Endothelial cell of umbilical vein (primary cell): ENCODE measurements at regions not wholly inside any gene's neighbourhood (a gene's known extent, or its start where the extent isn't known, plus 50 kb on each side); places are given as distances from the start of the nearest gene placed in this dataset.
A peak's percentile ranks its signal among the peaks of the same experiment; 100 is the strongest.

Experiments
- BruUV-seq: library from RNA; stranded (reverse); fragments of 400-500 nt; replicated peaks from 2 replicates; lab custom pipeline; 2021; lab: Mats Ljungman, UMichigan
- CTCF ChIA-PET: fragments of 300-600, 350-600 bp; sonication (Branson Sonifier 250); formaldehyde crosslinking; loops from one replicate; lab custom pipeline; 2021; ENCODE audit warnings: antibody characterized with exemption, inconsistent platforms; lab: Charles Lee
- POLR2A ChIA-PET: fragments of 300-600, 350-600 bp; sonication (Branson Sonifier 250); formaldehyde crosslinking; loops from one replicate; lab custom pipeline; 2021; ENCODE audit warnings: antibody characterized with exemption, inconsistent platforms; lab: Charles Lee
- DNase-seq: peaks from one replicate; pipeline ENCODE4 v3.0.0-alpha.2; 2011; ENCODE audit warnings: low read depth, low spot score
- FAIRE-seq: peaks from 2 replicates; lab custom pipeline; 2011; peaks lifted over from hg19 to GRCh38; lab: Jason Lieb, UNC
- H2AFZ ChIP-seq: 2 replicates; pipeline ENCODE4 v1.6.0; 2012; ENCODE audit warnings: low read depth, low read length, control low read depth, inconsistent platforms
- H3K27ac ChIP-seq: 2 replicates; pipeline ENCODE4 v1.5.1; 2011; ENCODE audit warnings: low read depth, mild to moderate bottlenecking, control low read depth, low read length, moderate library complexity; ENCODE audit not compliant: insufficient read depth
- H3K27me3 ChIP-seq, 2 experiments: 2 replicates each; pipeline versions ENCODE4 v1.6.0 to v1.6.1; 2011; ENCODE audit warnings: low read length in 2 of 2, mixed read lengths in 1 of 2; ENCODE audit not compliant: control insufficient read depth in 2 of 2, insufficient read depth in 2 of 2
- H3K36me3 ChIP-seq, 2 experiments: 2 replicates in 1 of 2; 3 replicates in 1 of 2; pipeline ENCODE4 v1.5.1; 2011; ENCODE audit warnings: low read length in 2 of 2, mild to moderate bottlenecking in 1 of 2, moderate library complexity in 1 of 2; ENCODE audit not compliant: control insufficient read depth in 2 of 2, insufficient read depth in 2 of 2; ENCODE audit errors: extremely low read depth in 1 of 2
- H3K4me1 ChIP-seq: 3 replicates; pipeline ENCODE4 v1.5.1; 2011; ENCODE audit warnings: mild to moderate bottlenecking, low read length; ENCODE audit not compliant: control insufficient read depth, insufficient read depth; ENCODE audit errors: extremely low read depth
- H3K4me2 ChIP-seq: 2 replicates; pipeline ENCODE4 v1.6.1; 2011; ENCODE audit warnings: low read length, control low read depth, mixed read lengths; ENCODE audit not compliant: insufficient read depth
- H3K4me3 ChIP-seq, 3 experiments: fragments of 200-600 bp in 1 of 3; sonication (generic), shearing (Covaris generic) in 1 of 3; replicated peaks in 1 of 3; 2 replicates each; pipeline ENCODE4 v1.5.1; 2011 to 2016; ENCODE audit warnings: control low read depth in 3 of 3, low read length in 3 of 3, mild to moderate bottlenecking in 2 of 3, inconsistent platforms in 1 of 3, low read depth in 1 of 3, moderate library complexity in 1 of 3; ENCODE audit not compliant: insufficient read depth in 1 of 3
- H3K79me2 ChIP-seq: 2 replicates; pipeline ENCODE4 v1.6.0; 2012; ENCODE audit warnings: low read length, inconsistent platforms; ENCODE audit not compliant: control insufficient read depth, insufficient read depth
- H3K9ac ChIP-seq: replicated peaks from 2 replicates; pipeline ENCODE3; 2011; ENCODE audit warnings: low read length, control low read depth; ENCODE audit not compliant: insufficient read depth; ENCODE audit errors: extremely low read depth
- H3K9me1 ChIP-seq: replicated peaks from 3 replicates; pipeline ENCODE4 v1.6.0; 2011; ENCODE audit warnings: mild to moderate bottlenecking, low read length; ENCODE audit not compliant: control insufficient read depth, insufficient read depth; ENCODE audit errors: extremely low read depth
- H3K9me3 ChIP-seq: replicated peaks from 2 replicates; pipeline ENCODE4 v1.5.1; 2012; ENCODE audit warnings: low read length, inconsistent platforms; ENCODE audit not compliant: control insufficient read depth, insufficient read depth
- H4K20me1 ChIP-seq: replicated peaks from 2 replicates; pipeline ENCODE3; 2011; ENCODE audit warnings: mild to moderate bottlenecking, low read length; ENCODE audit not compliant: control insufficient read depth, insufficient read depth; ENCODE audit errors: extremely low read depth
- CTCF ChIP-seq, 2 donors: IDR thresholded peaks; 1 replicate in 1 of 2; 2 replicates in 1 of 2; pipeline ENCODE4 v1.5.1; 2011; ENCODE audit warnings: low read length in 2 of 2, mild to moderate bottlenecking in 2 of 2, moderate library complexity in 2 of 2, control low read depth in 1 of 2, inconsistent platforms in 1 of 2, low read depth in 1 of 2; ENCODE audit not compliant: insufficient read depth in 1 of 2; ENCODE audit errors: extremely low read depth in 1 of 2
- EZH2 ChIP-seq: IDR thresholded peaks from 2 replicates; pipeline ENCODE4 v1.6.1; 2012; ENCODE audit warnings: borderline replicate concordance, low read depth, mild to moderate bottlenecking, moderate library complexity, low read length, inconsistent platforms; ENCODE audit not compliant: severe bottlenecking
- FOS ChIP-seq: IDR thresholded peaks from 2 replicates; pipeline ENCODE4 v1.6.1; 2011; ENCODE audit warnings: mild to moderate bottlenecking, low read length, moderate library complexity, borderline replicate concordance; ENCODE audit not compliant: insufficient read depth
- GATA2 ChIP-seq: IDR thresholded peaks from 2 replicates; pipeline ENCODE4 v1.7.0; 2011; ENCODE audit warnings: low read depth, mild to moderate bottlenecking, moderate library complexity, mixed read lengths, low read length; ENCODE audit not compliant: insufficient read length, insufficient read depth
- JUN ChIP-seq: IDR thresholded peaks from 2 replicates; pipeline ENCODE4 v1.6.1; 2011; ENCODE audit warnings: borderline replicate concordance, low read depth; ENCODE audit not compliant: insufficient read length, insufficient read depth
- MAX ChIP-seq: IDR thresholded peaks from 2 replicates; pipeline ENCODE4 v1.6.1; 2011; ENCODE audit not compliant: insufficient read depth, insufficient read length
- MYC ChIP-seq: IDR thresholded peaks from one replicate; pipeline ENCODE4 v1.6.1; 2011; ENCODE audit warnings: mild to moderate bottlenecking, low read depth, low read length
- POLR2A ChIP-seq: IDR thresholded peaks from 2 replicates; pipeline ENCODE4 v1.6.1; 2012; ENCODE audit warnings: low read depth, mild to moderate bottlenecking, control low read depth, low read length
- POLR2AphosphoS5 ChIP-seq: IDR thresholded peaks from 2 replicates; pipeline ENCODE4 v1.6.1; 2012; ENCODE audit warnings: low read depth, mild to moderate bottlenecking, control low read depth, low read length, moderate library complexity; ENCODE audit not compliant: insufficient read depth
- dilution Hi-C: fragments of 300-500 bp; cut with MboI; formaldehyde crosslinking; loops from one replicate; pipeline ENCODE4 v1.15.0; 2019; ENCODE audit warnings: low sequenced_read_pairs; ENCODE audit not compliant: extremely low pct_ligation_motif_present
- intact Hi-C: fragments of 100-400 bp; cut with micrococcal nuclease; formaldehyde crosslinking; loops from one replicate; pipeline ENCODE4 v1.10.0; 2022

DNA sequence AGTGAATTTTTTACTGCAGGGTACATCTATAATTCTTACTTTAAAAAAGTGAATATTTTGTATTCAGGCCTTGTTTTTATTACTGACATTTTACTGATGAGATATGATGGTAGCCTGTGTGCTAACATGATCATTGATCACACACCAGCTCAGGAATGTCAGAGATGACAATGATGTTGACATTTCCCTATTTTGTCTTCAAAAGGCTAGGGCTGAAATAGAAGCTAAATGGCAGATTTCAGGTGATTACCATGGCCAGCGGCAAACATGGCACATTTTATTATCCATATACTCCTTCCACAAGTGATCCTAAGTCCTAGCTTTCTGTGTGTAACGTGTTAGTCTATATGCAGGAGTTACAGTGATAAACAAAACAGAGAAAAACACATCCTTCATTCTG is 544.3 kb upstream of the MIR17HG start:
- H3K4me1 ChIP-seq, result no peaks in the 10 kb centered on the region
- dilution Hi-C loops, result no loop called here
- H3K27ac ChIP-seq, result no peak overlapping the region
- DNase-seq (no peak), FAIRE-seq (peak; percentile 21)
- no TSS peak for BruUV-seq
- H3K36me3 ChIP-seq, result no peaks in the 10 kb centered on the region
- no peak overlapping the region for H3K4me2 ChIP-seq
- no peak overlapping the region for H3K9ac ChIP-seq
- TF ChIP-seq MYC, result no peak
- no peak for TF ChIP-seq FOS
- TF ChIP-seq CTCF (IDR thresholded peaks at IDR 0.05; ENCODE audit: extremely low read depth in 1 of 2, insufficient read depth in 1 of 2, low read depth in 1 of 2, low read length in 2 of 2), result no peak
- no peak for TF ChIP-seq EZH2
- TF ChIP-seq POLR2A, result no peak
- TF ChIP-seq JUN, result no peak
- TF ChIP-seq POLR2AphosphoS5, result no peak
- TF ChIP-seq GATA2, result no peak
- TF ChIP-seq MAX, result no peak
- H3K4me3 ChIP-seq, result no peak overlapping the region
- H3K9me3 ChIP-seq, result no peaks in the 10 kb centered on the region
- H3K79me2 ChIP-seq, result no peaks in the 10 kb centered on the region
- no peak overlapping the region for H2AFZ ChIP-seq
- H3K9me1 ChIP-seq, result no peaks in the 10 kb centered on the region
- intact Hi-C loops, result no loop called here
- no peaks in the 10 kb centered on the region for H4K20me1 ChIP-seq
- ChIA-PET POLR2A (no interaction called here), CTCF (no interaction called here)
- H3K27me3 ChIP-seq, result no peaks in the 10 kb centered on the region
